H1 (cell line): ENCODE measurements at regions not wholly inside any gene's neighbourhood (a gene's known extent, or its start where the extent isn't known, plus 50 kb on each side); places are given as distances from the start of the nearest gene placed in this dataset.

Source experiments
- CTCF ChIA-PET: fragments of 300-600 bp; sonication (Branson Sonifier 250); formaldehyde crosslinking; loops from one replicate; lab custom pipeline; 2021; ENCODE audit not compliant: partially characterized antibody; lab: Charles Lee
- POLR2A ChIA-PET: fragments of 300-600 bp; sonication (Branson Sonifier 250); formaldehyde crosslinking; loops from one replicate; lab custom pipeline; 2021; ENCODE audit warnings: inconsistent platforms; ENCODE audit not compliant: partially characterized antibody; lab: Charles Lee
- DNase-seq, 2 experiments: peaks; one replicate each; pipeline versions ENCODE4 v3.0.0 to v3.0.0-alpha.2; 2010 to 2022; ENCODE audit warnings: low spot score in 2 of 2, low read depth in 1 of 2, mixed read lengths in 1 of 2
- FAIRE-seq: peaks from 2 replicates; lab custom pipeline; 2011; peaks lifted over from hg19 to GRCh38; lab: Jason Lieb, UNC
- H2AFZ ChIP-seq: 2 replicates; pipeline ENCODE4 v1.8.1; 2012; ENCODE audit warnings: low read length, inconsistent platforms
- H2AK5ac ChIP-seq: 2 replicates; pipeline ENCODE4 v1.6.1; 2013; ENCODE audit warnings: low read depth, low read length
- H2BK120ac ChIP-seq: replicated peaks from 2 replicates; pipeline ENCODE3; 2013; ENCODE audit warnings: low read depth, low read length, inconsistent platforms
- H2BK12ac ChIP-seq: 2 replicates; pipeline ENCODE4 v1.6.1; 2013; ENCODE audit warnings: low read depth, low read length
- H2BK15ac ChIP-seq: 2 replicates; pipeline ENCODE4 v1.6.1; 2013; ENCODE audit warnings: low read length
- H2BK20ac ChIP-seq: 2 replicates; pipeline ENCODE4 v1.6.1; 2013; ENCODE audit warnings: low read length
- H2BK5ac ChIP-seq: 2 replicates; pipeline ENCODE4 v1.6.1; 2013; ENCODE audit warnings: low read depth, low read length
- H3K14ac ChIP-seq: 2 replicates; pipeline ENCODE4 v1.6.1; 2013; ENCODE audit warnings: inconsistent platforms; ENCODE audit not compliant: insufficient read length
- H3K18ac ChIP-seq: 2 replicates; pipeline ENCODE4 v1.6.1; 2013; ENCODE audit warnings: low read length; ENCODE audit errors: extremely low read depth
- H3K23ac ChIP-seq: 2 replicates; pipeline ENCODE4 v1.6.1; 2013; ENCODE audit warnings: inconsistent platforms; ENCODE audit not compliant: insufficient read length
- H3K23me2 ChIP-seq: 2 replicates; pipeline ENCODE4 v1.6.1; 2013; ENCODE audit warnings: low read depth, low read length
- H3K27ac ChIP-seq: 2 replicates; pipeline ENCODE4 v1.6.1; 2011; ENCODE audit warnings: low read depth, low read length, inconsistent platforms
- H3K27me3 ChIP-seq, 4 experiments: replicated peaks in 1 of 4; 1 replicate in 1 of 4; 2 replicates in 3 of 4; pipeline versions ENCODE4 v1.6.1 to v1.8.1; 2011 to 2013; ENCODE audit warnings: low read length in 3 of 4, mild to moderate bottlenecking in 3 of 4, inconsistent platforms in 2 of 4, mixed read lengths in 2 of 4, moderate library complexity in 1 of 4; ENCODE audit not compliant: control insufficient read depth in 3 of 4, insufficient read depth in 3 of 4; ENCODE audit errors: extremely low read depth in 1 of 4
- H3K36me3 ChIP-seq, 4 experiments: 2 replicates each; pipeline versions ENCODE4 v1.6.1 to v1.8.1; 2011 to 2013; ENCODE audit warnings: mild to moderate bottlenecking in 4 of 4, low read length in 3 of 4, moderate library complexity in 2 of 4, control low read depth in 1 of 4, inconsistent platforms in 1 of 4; ENCODE audit not compliant: insufficient read depth in 4 of 4, control insufficient read depth in 2 of 4
- H3K4ac ChIP-seq: replicated peaks from 2 replicates; pipeline ENCODE3; 2013; ENCODE audit warnings: low read length, low read depth, mixed read lengths, inconsistent platforms; ENCODE audit not compliant: insufficient read length
- H3K4me1 ChIP-seq, 4 experiments: replicated peaks in 1 of 4; 1 replicate in 1 of 4; 2 replicates in 3 of 4; pipeline versions ENCODE4 v1.6.1 to v1.8.1; 2011 to 2013; ENCODE audit warnings: low read length in 3 of 4, inconsistent platforms in 2 of 4, mixed read lengths in 1 of 4; ENCODE audit not compliant: insufficient read depth in 4 of 4, control insufficient read depth in 3 of 4
- H3K4me2 ChIP-seq, 2 experiments: 2 replicates each; pipeline versions ENCODE4 v1.6.1 to v1.8.1; 2011 to 2013; ENCODE audit warnings: low read depth in 2 of 2, low read length in 2 of 2, control low read depth in 1 of 2, inconsistent platforms in 1 of 2, mild to moderate bottlenecking in 1 of 2; ENCODE audit not compliant: insufficient read depth in 1 of 2
- H3K4me3 ChIP-seq, 4 experiments: fragments of 200-600, 300-600 bp in 1 of 4; sonication (generic), shearing (Covaris generic), sonication (Bioruptor Twin) in 1 of 4; 2 replicates each; pipeline versions ENCODE4 v1.5.1 to v1.8.1; 2011 to 2016; ENCODE audit warnings: low read length in 4 of 4, low read depth in 3 of 4, control low read depth in 2 of 4, inconsistent platforms in 2 of 4, mild to moderate bottlenecking in 2 of 4, mixed read lengths in 1 of 4, moderate library complexity in 1 of 4; ENCODE audit not compliant: insufficient read depth in 2 of 4; ENCODE audit errors: extremely low read depth in 1 of 4
- H3K56ac ChIP-seq: replicated peaks from 2 replicates; pipeline ENCODE3; 2013; ENCODE audit warnings: low read depth, mild to moderate bottlenecking, mixed read lengths, low read length, inconsistent platforms; ENCODE audit not compliant: insufficient read length
- H3K79me1 ChIP-seq: 2 replicates; pipeline ENCODE4 v1.6.1; 2013; ENCODE audit warnings: low read depth, low read length, control low read depth
- H3K79me2 ChIP-seq, 2 experiments: 2 replicates each; pipeline versions ENCODE4 v1.6.1 to v1.8.1; 2012 to 2013; ENCODE audit warnings: low read length in 2 of 2, mild to moderate bottlenecking in 2 of 2, inconsistent platforms in 1 of 2; ENCODE audit not compliant: insufficient read depth in 2 of 2, control insufficient read depth in 1 of 2
- H3K9ac ChIP-seq, 4 experiments: replicated peaks in 1 of 4; 1 replicate in 1 of 4; 2 replicates in 3 of 4; pipeline versions ENCODE4 v1.6.1 to v1.8.1; 2011 to 2013; ENCODE audit warnings: low read depth in 3 of 4, low read length in 3 of 4, control low read depth in 2 of 4, mild to moderate bottlenecking in 2 of 4, moderate library complexity in 2 of 4, inconsistent platforms in 1 of 4; ENCODE audit errors: extremely low read depth in 1 of 4
- H3K9me3 ChIP-seq, 2 experiments: 2 replicates each; pipeline versions ENCODE4 v1.6.1 to v1.8.1; 2012 to 2013; ENCODE audit warnings: mild to moderate bottlenecking in 2 of 2, moderate library complexity in 2 of 2, control low read depth in 1 of 2, inconsistent platforms in 1 of 2, low read depth in 1 of 2, low read length in 1 of 2, mixed read lengths in 1 of 2; ENCODE audit not compliant: insufficient read depth in 2 of 2
- H4K20me1 ChIP-seq, 2 experiments: replicated peaks in 1 of 2; 2 replicates each; pipeline versions ENCODE3 to v1.8.1; 2011 to 2013; ENCODE audit warnings: inconsistent platforms in 2 of 2, low read length in 2 of 2, mild to moderate bottlenecking in 1 of 2; ENCODE audit not compliant: insufficient read depth in 2 of 2, control insufficient read depth in 1 of 2
- H4K5ac ChIP-seq: 2 replicates; pipeline ENCODE4 v1.6.1; 2013; ENCODE audit warnings: low read length, low read depth, mixed read lengths, inconsistent platforms; ENCODE audit not compliant: insufficient read length
- H4K8ac ChIP-seq: 2 replicates; pipeline ENCODE4 v1.8.0; 2013; ENCODE audit warnings: mild to moderate bottlenecking, moderate library complexity, low read length, inconsistent platforms; ENCODE audit not compliant: insufficient read depth; ENCODE audit errors: extremely low read depth
- H4K91ac ChIP-seq: replicated peaks from 2 replicates; pipeline ENCODE3; 2013; ENCODE audit warnings: low read length, mixed read lengths, inconsistent platforms; ENCODE audit not compliant: insufficient read length
- ASH2L ChIP-seq: fragments of 200-600, 300-600 bp; sonication (generic); IDR thresholded peaks from one replicate; pipeline ENCODE4 v1.7.1; 2017; ENCODE audit warnings: low read length
- CREB1 ChIP-seq: IDR thresholded peaks from 2 replicates; pipeline ENCODE4 v1.6.1; 2012; ENCODE audit warnings: inconsistent platforms
- EP300 ChIP-seq, 2 experiments: IDR thresholded peaks; 1 replicate in 1 of 2; 2 replicates in 1 of 2; pipeline ENCODE4 v1.6.1; 2011 to 2012; ENCODE audit warnings: low read depth in 2 of 2, low read length in 2 of 2, mild to moderate bottlenecking in 2 of 2, borderline replicate concordance in 1 of 2, inconsistent platforms in 1 of 2, moderate library complexity in 1 of 2
- FOSL1 ChIP-seq: IDR thresholded peaks from 2 replicates; pipeline ENCODE4 v1.6.1; 2011; ENCODE audit warnings: mild to moderate bottlenecking, low read depth, low read length, moderate library complexity; ENCODE audit not compliant: insufficient read depth
- GABPA ChIP-seq: IDR thresholded peaks from 2 replicates; pipeline ENCODE4 v1.6.1; 2011; ENCODE audit warnings: mild to moderate bottlenecking, low read length, moderate library complexity, borderline replicate concordance; ENCODE audit not compliant: insufficient read depth
- KDM4A ChIP-seq: IDR thresholded peaks from one replicate; pipeline ENCODE4 v1.7.1; 2012; ENCODE audit warnings: low read depth, mild to moderate bottlenecking, moderate library complexity, low read length, inconsistent platforms; ENCODE audit not compliant: severe bottlenecking
- KDM5A ChIP-seq: fragments of 200-600 bp; IDR thresholded peaks from 2 replicates; pipeline ENCODE4 v1.7.1; 2012; ENCODE audit warnings: mild to moderate bottlenecking, low read length, inconsistent platforms, mixed read lengths
- NRF1 ChIP-seq: IDR thresholded peaks from 2 replicates; pipeline ENCODE4 v1.6.1; 2011; ENCODE audit warnings: mild to moderate bottlenecking, low read depth, low read length, improper control_type of control experiment
- PHF8 ChIP-seq: fragments of 200-600 bp; sonication (generic); conservative IDR thresholded peaks from 2 replicates; pipeline ENCODE4 v1.7.1; 2012; ENCODE audit warnings: low read depth, mild to moderate bottlenecking, inconsistent platforms, low read length, moderate library complexity
- POLR2AphosphoS5 ChIP-seq: IDR thresholded peaks from 2 replicates; pipeline ENCODE4 v1.6.1; 2011; ENCODE audit warnings: low read depth, low read length
- RBBP5 ChIP-seq: IDR thresholded peaks from 2 replicates; pipeline ENCODE4 v1.7.1; 2012; ENCODE audit warnings: low read depth, mild to moderate bottlenecking, inconsistent platforms, low read length, moderate library complexity, borderline replicate concordance
- RNF2 ChIP-seq: fragments of 200-900, 300-1000 bp; sonication (generic); IDR thresholded peaks from 2 replicates; pipeline ENCODE4 v1.7.1; 2016; ENCODE audit warnings: borderline replicate concordance, low read depth, mild to moderate bottlenecking, antibody characterized with exemption, low read length; ENCODE audit not compliant: poor library complexity, severe bottlenecking; ENCODE audit errors: missing control alignments
- RXRA ChIP-seq: IDR thresholded peaks from 2 replicates; pipeline ENCODE4 v1.6.1; 2011; ENCODE audit warnings: low read depth, mild to moderate bottlenecking, low read length, moderate library complexity; ENCODE audit not compliant: insufficient read depth
- SIRT6 ChIP-seq: IDR thresholded peaks from one replicate; pipeline ENCODE4 v1.7.1; 2012; ENCODE audit warnings: low read length, inconsistent platforms
- TBP ChIP-seq: IDR thresholded peaks from 2 replicates; pipeline ENCODE4 v1.6.1; 2011; ENCODE audit warnings: low read depth, low read length, improper control_type of control experiment
- WGBS, 2 experiments: shearing (Covaris generic) in 1 of 2; methylation state at CpG; one replicate each; pipeline versions ENCODE4 v1.1.6 to v1.1.7; 2013 to 2015; ENCODE audit warnings: low lambda C conversion rate in 2 of 2, mixed read lengths in 2 of 2, inconsistent platforms in 1 of 2, low coverage in 1 of 2, missing lambda C conversion rate in 1 of 2; ENCODE audit not compliant: insufficient replicate concordance in 2 of 2, insufficient coverage in 1 of 2, insufficient read length in 1 of 2; ENCODE audit errors: extremely low coverage in 1 of 2, missing lambda C conversion rate in 1 of 2; 5-methylcytosine and 5-hydroxymethylcytosine counted together

DNA sequence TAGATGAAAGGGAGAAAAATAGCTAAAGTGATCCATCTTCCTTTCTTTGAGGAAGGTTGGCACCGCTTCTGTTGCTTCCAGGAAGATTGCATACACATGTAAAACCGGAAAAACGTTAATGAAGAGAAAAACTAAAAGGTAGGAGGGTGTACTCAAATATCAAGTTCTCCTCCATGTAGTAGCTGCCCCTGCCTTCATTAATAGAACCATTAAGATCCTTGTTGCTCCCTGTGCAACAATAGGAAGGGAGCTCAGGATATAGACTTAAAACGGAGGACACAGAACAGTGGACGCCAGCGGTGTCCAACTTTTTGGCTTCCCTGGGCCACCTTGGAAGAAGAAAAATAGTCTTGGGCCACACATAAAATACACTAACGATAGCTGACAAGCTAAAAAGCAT is 118.9 kb downstream of the TMEM174 start:
- no peak overlapping the region for H3K14ac ChIP-seq
- H4K91ac ChIP-seq, result no peak overlapping the region
- no peak overlapping the region for H2BK20ac ChIP-seq
- H4K5ac ChIP-seq, result no peak overlapping the region
- peaks cover 0 to 2% of the 10 kb centered on the region in 2 experiments for H4K20me1 ChIP-seq
- H3K4me1 ChIP-seq, result peaks cover 1 to 18% (median 17%) of the 10 kb centered on the region in 4 experiments; a peak in 5 of 7 replicates
- no peak overlapping the region for H3K9ac ChIP-seq
- no peak overlapping the region for H2BK120ac ChIP-seq
- H3K4me2 ChIP-seq, result no peak overlapping the region
- H4K8ac ChIP-seq, result no peak overlapping the region
- 78% methylated on average over 7 of the region's 7 CpGs; no CpG with 5 or more reads in 1 of the 2 experiments for WGBS, 2 experiments
- no peak overlapping the region for H2AFZ ChIP-seq
- H2BK15ac ChIP-seq, result no peak overlapping the region
- FAIRE-seq (no peak), DNase-seq (no peak)
- no peak overlapping the region for H2BK12ac ChIP-seq
- ChIA-PET POLR2A (no interaction called here), CTCF (interaction anchor here (0.8 to 2.5 kb wide), 12 partner anchors 12 to 159 kb away, joined by 3 to 10 read pairs (median 4); no protein-coding TSS in a partner anchor)
- H3K27ac ChIP-seq, result no peak overlapping the region
- H3K23me2 ChIP-seq, result no peaks in the 10 kb centered on the region
- H3K23ac ChIP-seq, result no peak overlapping the region
- H3K4me3 ChIP-seq, result no peak overlapping the region
- H3K79me1 ChIP-seq, result no peaks in the 10 kb centered on the region
- H2AK5ac ChIP-seq, result no peak overlapping the region
- no peaks in the 10 kb centered on the region for H3K36me3 ChIP-seq
- H3K4ac ChIP-seq, result no peak overlapping the region
- no peaks in the 10 kb centered on the region for H3K79me2 ChIP-seq
- no peaks in the 10 kb centered on the region for H3K9me3 ChIP-seq
- H2BK5ac ChIP-seq, result no peak overlapping the region
- H3K18ac ChIP-seq, result no peak overlapping the region
- peaks cover 13 to 26% (median 24%) of the 10 kb centered on the region in 4 experiments for H3K27me3 ChIP-seq
- no peak overlapping the region for H3K56ac ChIP-seq
- no peak for TF ChIP-seq RNF2
- no peak for TF ChIP-seq NRF1
- TF ChIP-seq POLR2AphosphoS5, result no peak
- TF ChIP-seq PHF8, result no peak
- TF ChIP-seq FOSL1, result no peak
- no peak for TF ChIP-seq RBBP5
- TF ChIP-seq KDM4A, result no peak
- TF ChIP-seq ASH2L, result no peak
- no peak for TF ChIP-seq SIRT6
- no peak for TF ChIP-seq GABPA
- no peak for TF ChIP-seq RXRA
- TF ChIP-seq TBP, result no peak
- no peak for TF ChIP-seq EP300 (IDR thresholded peaks at IDR 0.05; ENCODE audit: borderline replicate concordance in 1 of 2, low read depth in 2 of 2, low read length in 2 of 2)
- no peak for TF ChIP-seq CREB1
- TF ChIP-seq KDM5A, result no peak
